Vagina (tissue), 2 donors: ENCODE measurements at regions not wholly inside any gene's neighbourhood (a gene's known extent, or its start where the extent isn't known, plus 50 kb on each side); places are given as distances from the start of the nearest gene placed in this dataset.

Source experiments
- DNase-seq, 2 donors: peaks; one replicate each; pipeline ENCODE4 v3.0.0-alpha.2; 2017; ENCODE audit errors: extremely low spot score in 2 of 2
- H3K27ac ChIP-seq: fragments of 200-600 bp; sonication (generic); one replicate; pipeline ENCODE4 v1.5.1; 2019
- H3K27me3 ChIP-seq: fragments of 200-600 bp; sonication (generic); one replicate; pipeline ENCODE4 v1.5.1; 2019
- H3K36me3 ChIP-seq, 2 donors: fragments of 200-600 bp; sonication (generic); one replicate each; pipeline ENCODE4 v1.5.1; 2017 to 2019
- H3K4me1 ChIP-seq: fragments of 200-600 bp; sonication (generic); one replicate; pipeline ENCODE4 v1.5.1; 2019
- H3K4me3 ChIP-seq, 2 donors: fragments of 200-600 bp; sonication (generic); 1 replicate in 1 of 2; 2 replicates in 1 of 2; pipeline ENCODE4 v1.5.1; 2016 to 2019
- H3K9me3 ChIP-seq: fragments of 200-600 bp; sonication (generic); one replicate; pipeline ENCODE4 v1.5.1; 2019
- CTCF ChIP-seq, 3 experiments: fragments of 450-650 bp in 2 of 3; fragments of 200-600 bp in 1 of 3; sonication (generic) in 1 of 3; IDR thresholded peaks; one replicate each; pipeline ENCODE4 v1.5.1; 2017 to 2019; ENCODE audit warnings: antibody characterized with exemption in 3 of 3, mild to moderate bottlenecking in 2 of 3, moderate library complexity in 2 of 3
- POLR2A ChIP-seq, 2 donors: fragments of 450-650 bp; IDR thresholded peaks; one replicate each; pipeline ENCODE4 v1.6.1; 2017; ENCODE audit warnings: antibody characterized with exemption in 2 of 2, mild to moderate bottlenecking in 2 of 2, moderate library complexity in 2 of 2
- POLR2AphosphoS5 ChIP-seq, 2 donors: sonication (generic); formaldehyde crosslinking; IDR thresholded peaks; one replicate each; pipeline ENCODE4 v1.9.0; 2017; ENCODE audit warnings: antibody characterized with exemption in 2 of 2, mild to moderate bottlenecking in 2 of 2, low read depth in 1 of 2; ENCODE audit not compliant: insufficient read depth in 1 of 2
- intact Hi-C: fragments of 100-400 bp; cut with DNase I; formaldehyde crosslinking; loops from one replicate; pipeline ENCODE4 v1.15.1; 2023

- no peaks in the 10 kb centered on the region for H3K36me3 ChIP-seq
- no peak overlapping the region for H3K27ac ChIP-seq
- intact Hi-C loops, result no loop called here
- TF ChIP-seq POLR2A (IDR thresholded peaks at IDR 0.05) (no peak), CTCF (IDR thresholded peaks at IDR 0.05) (no peak), POLR2AphosphoS5 (IDR thresholded peaks at IDR 0.05; ENCODE audit: insufficient read depth in 1 of 2, low read depth in 1 of 2) (no peak)
- H3K27me3 ChIP-seq, result no peaks in the 10 kb centered on the region
- no peak for DNase-seq
- H3K9me3 ChIP-seq, result no peaks in the 10 kb centered on the region
- H3K4me3 ChIP-seq, result no peak overlapping the region
- no peaks in the 10 kb centered on the region for H3K4me1 ChIP-seq
Measured at GRCh38 chr13:69566104-69566716, 541.4 kb upstream of the ATXN8OS start.

GRCh38 chr13:69565334-69565733, 542.3 kb upstream of the ATXN8OS start:
- H3K27ac ChIP-seq, result no peak overlapping the region
- no peaks in the 10 kb centered on the region for H3K9me3 ChIP-seq
- H3K36me3 ChIP-seq, result no peaks in the 10 kb centered on the region
- no peaks in the 10 kb centered on the region for H3K27me3 ChIP-seq
- H3K4me1 ChIP-seq, result no peaks in the 10 kb centered on the region
- intact Hi-C loops, result no loop called here
- H3K4me3 ChIP-seq, result no peak overlapping the region
- TF ChIP-seq POLR2AphosphoS5 (IDR thresholded peaks at IDR 0.05; ENCODE audit: insufficient read depth in 1 of 2, low read depth in 1 of 2) (no peak), CTCF (IDR thresholded peaks at IDR 0.05) (no peak), POLR2A (IDR thresholded peaks at IDR 0.05) (no peak)
- DNase-seq, result no peak

- no peaks in the 10 kb centered on the region for H3K9me3 ChIP-seq
- intact Hi-C loops, result loop anchor here (2.0 kb wide), 1 partner anchor 14 kb away; no protein-coding TSS in a partner anchor
- H3K4me3 ChIP-seq, result no peak overlapping the region
- no peak overlapping the region for H3K27ac ChIP-seq
- no peaks in the 10 kb centered on the region for H3K27me3 ChIP-seq
- TF ChIP-seq POLR2A (IDR thresholded peaks at IDR 0.05), result no peak
- no peak for TF ChIP-seq POLR2AphosphoS5 (IDR thresholded peaks at IDR 0.05; ENCODE audit: insufficient read depth in 1 of 2, low read depth in 1 of 2)
- no peak for TF ChIP-seq CTCF (IDR thresholded peaks at IDR 0.05)
- DNase-seq, result no peak
- no peaks in the 10 kb centered on the region for H3K4me1 ChIP-seq
- H3K36me3 ChIP-seq, result no peaks in the 10 kb centered on the region
Measured at GRCh38 chr13:69556540-69557196, 551.0 kb upstream of the ATXN8OS start.

GRCh38 chr13:69553976-69554375, 553.6 kb upstream of the ATXN8OS start:
- Histone ChIP-seq H3K36me3 (no peaks in the 10 kb centered on the region), H3K27me3 (no peaks in the 10 kb centered on the region), H3K4me1 (no peaks in the 10 kb centered on the region), H3K27ac (no peak overlapping the region), H3K4me3 (no peak overlapping the region), H3K9me3 (no peaks in the 10 kb centered on the region)
- intact Hi-C loops, result no loop called here
- DNase-seq, result no peak
- TF ChIP-seq POLR2AphosphoS5 (IDR thresholded peaks at IDR 0.05; ENCODE audit: insufficient read depth in 1 of 2, low read depth in 1 of 2), result no peak
- TF ChIP-seq POLR2A (IDR thresholded peaks at IDR 0.05), result no peak
- no peak for TF ChIP-seq CTCF (IDR thresholded peaks at IDR 0.05)

- intact Hi-C loops, result no loop called here
- H3K4me3 ChIP-seq, result no peak overlapping the region
- no peaks in the 10 kb centered on the region for H3K9me3 ChIP-seq
- H3K27ac ChIP-seq, result no peak overlapping the region
- H3K36me3 ChIP-seq, result no peaks in the 10 kb centered on the region
- TF ChIP-seq POLR2A (IDR thresholded peaks at IDR 0.05) (no peak), POLR2AphosphoS5 (IDR thresholded peaks at IDR 0.05; ENCODE audit: insufficient read depth in 1 of 2, low read depth in 1 of 2) (no peak), CTCF (IDR thresholded peaks at IDR 0.05) (no peak)
- no peaks in the 10 kb centered on the region for H3K4me1 ChIP-seq
- DNase-seq, result no peak
- no peaks in the 10 kb centered on the region for H3K27me3 ChIP-seq
Measured at GRCh38 chr13:69551193-69551592, 556.4 kb upstream of the ATXN8OS start.
